ENCODE measurements at regions not wholly inside any gene's neighbourhood (a gene's known extent, or its start where the extent isn't known, plus 50 kb on each side); places are given as distances from the start of the nearest gene placed in this dataset.

GRCh38 chr1:38168365-38168764 lies 121.8 kb upstream of the POU3F1 start:
- Histone ChIP-seq H3K4me3 (no peak overlapping the region), H3K4me1 (ENCODE audit: low read depth) (no peaks in the 10 kb centered on the region), H3K36me3 (ENCODE audit: low read depth) (no peaks in the 10 kb centered on the region), H3K9me3 (no peaks in the 10 kb centered on the region)
- DNase-seq (no peak), ATAC-seq (no peak)
- intact Hi-C loops (cut with DNase I, micrococcal nuclease): no loop called here
- TF ChIP-seq, protein P1, sequence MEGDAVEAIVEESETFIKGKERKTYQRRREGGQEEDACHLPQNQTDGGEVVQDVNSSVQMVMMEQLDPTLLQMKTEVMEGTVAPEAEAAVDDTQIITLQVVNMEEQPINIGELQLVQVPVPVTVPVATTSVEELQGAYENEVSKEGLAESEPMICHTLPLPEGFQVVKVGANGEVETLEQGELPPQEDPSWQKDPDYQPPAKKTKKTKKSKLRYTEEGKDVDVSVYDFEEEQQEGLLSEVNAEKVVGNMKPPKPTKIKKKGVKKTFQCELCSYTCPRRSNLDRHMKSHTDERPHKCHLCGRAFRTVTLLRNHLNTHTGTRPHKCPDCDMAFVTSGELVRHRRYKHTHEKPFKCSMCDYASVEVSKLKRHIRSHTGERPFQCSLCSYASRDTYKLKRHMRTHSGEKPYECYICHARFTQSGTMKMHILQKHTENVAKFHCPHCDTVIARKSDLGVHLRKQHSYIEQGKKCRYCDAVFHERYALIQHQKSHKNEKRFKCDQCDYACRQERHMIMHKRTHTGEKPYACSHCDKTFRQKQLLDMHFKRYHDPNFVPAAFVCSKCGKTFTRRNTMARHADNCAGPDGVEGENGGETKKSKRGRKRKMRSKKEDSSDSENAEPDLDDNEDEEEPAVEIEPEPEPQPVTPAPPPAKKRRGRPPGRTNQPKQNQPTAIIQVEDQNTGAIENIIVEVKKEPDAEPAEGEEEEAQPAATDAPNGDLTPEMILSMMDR (IDR thresholded peaks at IDR 0.05): no peak

GRCh38 chr1:38166461-38166860 lies 119.9 kb upstream of the POU3F1 start:
- Histone ChIP-seq H3K9me3 (no peaks in the 10 kb centered on the region), H3K4me3 (no peak overlapping the region), H3K36me3 (ENCODE audit: low read depth) (no peaks in the 10 kb centered on the region), H3K4me1 (ENCODE audit: low read depth) (no peaks in the 10 kb centered on the region)
- TF ChIP-seq, protein P1 (IDR thresholded peaks at IDR 0.05): no peak
- intact Hi-C loops (cut with DNase I, micrococcal nuclease): no loop called here
- DNase-seq (no peak), ATAC-seq (no peak)

DNA sequence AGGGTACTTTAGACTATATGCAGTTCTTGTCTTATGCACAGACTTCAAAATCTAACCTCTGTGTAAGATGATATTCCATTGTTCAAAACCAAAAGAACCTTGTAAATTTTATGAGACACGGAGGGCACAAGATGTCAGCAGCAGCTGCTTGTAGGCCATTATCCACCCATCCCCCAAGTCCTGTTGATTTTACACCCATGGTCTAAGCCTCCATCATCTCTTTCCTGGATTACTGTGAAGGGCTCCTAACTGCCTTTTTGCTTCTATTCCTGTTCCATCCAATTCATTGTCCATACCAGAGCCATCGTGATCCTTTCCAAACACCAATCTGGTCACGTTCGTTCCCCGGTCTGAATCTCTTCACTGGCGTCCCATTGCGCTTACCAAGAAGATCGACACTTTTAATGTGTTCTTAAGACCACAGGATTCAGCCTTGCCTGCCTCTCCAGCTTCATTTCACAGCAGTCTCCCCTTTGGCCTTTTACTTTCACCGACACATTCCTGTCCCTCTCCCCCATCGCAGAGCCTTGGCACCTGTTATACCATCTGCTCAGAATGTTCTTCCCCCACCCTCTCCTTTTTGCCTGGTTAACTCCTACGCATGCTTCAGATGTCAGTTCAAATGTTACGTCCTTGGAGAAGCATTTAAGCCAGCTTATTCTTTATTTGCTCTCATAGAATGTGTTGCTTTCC lies 107.3 kb upstream of the POU3F1 start:
- H3K4me1 ChIP-seq (ENCODE audit: low read depth): no peaks in the 10 kb centered on the region
- DNase-seq: no peak
- no peaks in the 10 kb centered on the region for H3K36me3 ChIP-seq (ENCODE audit: low read depth)
- H3K9me3 ChIP-seq: no peaks in the 10 kb centered on the region
- H3K4me3 ChIP-seq: no peak overlapping the region
- ATAC-seq: no peak
- TF ChIP-seq, protein P1 (IDR thresholded peaks at IDR 0.05): no peak
- intact Hi-C loops (cut with DNase I, micrococcal nuclease): no loop called here

DNA sequence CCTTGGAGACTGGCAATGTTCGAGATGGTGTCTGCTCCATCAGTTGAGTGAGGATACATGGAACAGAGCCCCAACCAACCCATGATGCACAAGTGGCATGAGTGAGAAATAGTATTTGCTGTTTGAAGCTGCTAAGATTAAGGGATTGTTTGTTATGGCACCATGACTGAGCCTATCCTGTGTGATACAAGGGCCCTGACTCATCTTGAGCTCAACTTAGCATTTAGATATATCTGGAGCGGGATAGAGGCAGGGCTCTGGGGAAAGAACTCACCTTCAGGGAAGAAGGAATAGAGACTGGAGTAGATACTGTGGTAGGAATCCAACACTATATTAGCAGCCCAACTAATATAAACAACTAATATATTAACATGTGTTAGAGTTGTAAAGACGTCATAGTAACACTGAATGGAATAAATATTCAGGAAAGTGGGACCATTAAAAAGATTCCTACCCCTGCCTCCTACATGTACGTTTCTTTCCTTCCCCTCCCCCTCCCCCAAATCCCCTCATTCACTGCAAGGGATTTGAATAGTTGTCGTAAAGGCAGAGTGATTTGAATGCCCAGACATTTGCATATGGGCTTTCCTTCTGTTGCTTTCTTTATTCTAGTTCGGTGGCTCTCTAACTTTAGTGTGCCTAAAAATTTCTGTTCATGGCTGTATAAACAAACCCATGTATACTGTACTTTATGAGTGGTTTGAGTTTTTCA lies 106.6 kb upstream of the POU3F1 start:
- Histone ChIP-seq H3K4me3 (no peak overlapping the region), H3K36me3 (ENCODE audit: low read depth) (no peaks in the 10 kb centered on the region), H3K9me3 (no peaks in the 10 kb centered on the region), H3K4me1 (ENCODE audit: low read depth) (no peaks in the 10 kb centered on the region)
- ATAC-seq (no peak), DNase-seq (no peak)
- intact Hi-C loops (cut with DNase I, micrococcal nuclease): no loop called here
- TF ChIP-seq, protein P1 (IDR thresholded peaks at IDR 0.05): no peak

DNA sequence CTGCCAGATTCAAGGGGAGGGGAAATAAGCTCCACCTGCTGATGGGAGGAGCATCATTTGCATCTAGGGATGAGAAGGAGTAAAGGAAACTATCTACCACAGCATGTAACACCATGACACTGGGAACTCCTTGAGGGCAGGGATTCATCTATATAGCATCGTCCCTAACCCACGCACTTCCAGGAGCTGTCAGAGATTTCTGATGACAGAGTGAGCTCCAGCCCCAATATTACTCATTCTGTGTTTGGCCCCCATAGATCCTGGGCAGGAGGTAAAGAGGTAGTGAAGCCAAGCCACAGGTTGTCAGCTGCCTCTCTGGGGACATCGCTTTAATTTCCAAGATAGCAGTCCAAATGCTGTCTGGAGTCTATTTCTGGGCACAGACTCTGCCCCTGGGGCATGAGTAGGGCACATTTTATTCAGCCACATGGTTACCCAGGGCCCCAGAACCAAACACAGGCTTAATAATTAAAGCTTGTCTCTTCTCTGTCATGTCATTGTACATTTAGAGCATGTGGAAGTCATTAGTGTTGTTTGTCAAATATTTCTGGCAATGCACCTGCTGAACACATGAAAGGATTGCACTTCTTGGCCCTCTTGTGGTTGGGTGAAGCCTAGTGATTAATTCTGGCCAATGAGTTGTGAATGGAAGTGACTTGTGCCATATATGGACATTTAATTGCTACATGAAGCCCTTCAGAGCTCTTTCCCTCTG lies 105.9 kb upstream of the POU3F1 start:
- H3K4me3 ChIP-seq: no peak overlapping the region
- no peaks in the 10 kb centered on the region for H3K36me3 ChIP-seq (ENCODE audit: low read depth)
- H3K4me1 ChIP-seq (ENCODE audit: low read depth): no peaks in the 10 kb centered on the region
- H3K9me3 ChIP-seq: no peaks in the 10 kb centered on the region
- no peak for ATAC-seq
- intact Hi-C loops (cut with DNase I, micrococcal nuclease): no loop called here
- DNase-seq: no peak
- TF ChIP-seq, protein P1 (IDR thresholded peaks at IDR 0.05): no peak

Measured in mucosa of descending colon (tissue), 3 donors.